ENCODE measurements at regions not wholly inside any gene's neighbourhood (a gene's known extent, or its start where the extent isn't known, plus 50 kb on each side); places are given as distances from the start of the nearest gene placed in this dataset.

DNA sequence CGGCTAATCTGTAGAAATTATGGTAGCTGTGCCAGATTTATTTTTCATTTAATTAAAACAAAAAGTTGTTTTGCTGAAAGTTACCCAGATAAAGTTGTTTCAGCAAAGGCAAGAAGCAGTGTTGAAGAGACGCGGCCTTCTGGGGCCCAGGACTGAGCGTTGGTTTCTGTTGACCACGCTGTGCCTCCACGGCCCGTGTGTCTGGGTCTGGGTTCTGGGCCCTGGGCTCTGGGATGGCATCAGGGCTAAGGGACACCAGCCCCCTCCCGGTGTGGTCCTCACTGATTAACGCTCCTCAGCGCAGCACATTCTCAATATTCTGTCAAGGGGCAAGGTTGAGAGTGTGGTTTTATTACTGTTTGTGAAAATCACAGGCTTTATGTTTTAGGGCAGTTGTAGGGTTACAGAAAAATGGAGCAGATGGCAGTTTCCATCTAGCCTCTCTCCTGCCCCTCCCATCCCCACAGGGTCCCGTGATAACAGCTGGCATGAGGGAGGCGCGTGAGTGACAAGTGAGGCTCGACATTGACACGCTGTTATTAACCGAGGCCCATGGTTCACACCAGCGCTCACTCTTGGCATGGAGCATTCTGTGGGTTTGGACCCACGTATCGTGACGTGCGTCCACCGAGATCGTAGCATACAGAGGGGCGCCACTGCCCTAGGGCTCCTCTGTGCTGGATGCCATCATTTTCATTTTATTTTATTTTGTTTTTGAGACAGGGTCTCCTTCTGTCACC, 1231.4 kb downstream of the BRD1 start:
- TF ChIP-seq, protein P1, sequence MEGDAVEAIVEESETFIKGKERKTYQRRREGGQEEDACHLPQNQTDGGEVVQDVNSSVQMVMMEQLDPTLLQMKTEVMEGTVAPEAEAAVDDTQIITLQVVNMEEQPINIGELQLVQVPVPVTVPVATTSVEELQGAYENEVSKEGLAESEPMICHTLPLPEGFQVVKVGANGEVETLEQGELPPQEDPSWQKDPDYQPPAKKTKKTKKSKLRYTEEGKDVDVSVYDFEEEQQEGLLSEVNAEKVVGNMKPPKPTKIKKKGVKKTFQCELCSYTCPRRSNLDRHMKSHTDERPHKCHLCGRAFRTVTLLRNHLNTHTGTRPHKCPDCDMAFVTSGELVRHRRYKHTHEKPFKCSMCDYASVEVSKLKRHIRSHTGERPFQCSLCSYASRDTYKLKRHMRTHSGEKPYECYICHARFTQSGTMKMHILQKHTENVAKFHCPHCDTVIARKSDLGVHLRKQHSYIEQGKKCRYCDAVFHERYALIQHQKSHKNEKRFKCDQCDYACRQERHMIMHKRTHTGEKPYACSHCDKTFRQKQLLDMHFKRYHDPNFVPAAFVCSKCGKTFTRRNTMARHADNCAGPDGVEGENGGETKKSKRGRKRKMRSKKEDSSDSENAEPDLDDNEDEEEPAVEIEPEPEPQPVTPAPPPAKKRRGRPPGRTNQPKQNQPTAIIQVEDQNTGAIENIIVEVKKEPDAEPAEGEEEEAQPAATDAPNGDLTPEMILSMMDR (IDR thresholded peaks at IDR 0.05; ENCODE audit: low read depth, low read length, poor library complexity, severe bottlenecking), result no peak
- TF ChIP-seq EZH2phosphoT487 (IDR thresholded peaks at IDR 0.05; ENCODE audit: borderline replicate concordance, low read length), result no peak
